ENCODE measurements at regions not wholly inside any gene's neighbourhood (a gene's known extent, or its start where the extent isn't known, plus 50 kb on each side); places are given as distances from the start of the nearest gene placed in this dataset.

DNA sequence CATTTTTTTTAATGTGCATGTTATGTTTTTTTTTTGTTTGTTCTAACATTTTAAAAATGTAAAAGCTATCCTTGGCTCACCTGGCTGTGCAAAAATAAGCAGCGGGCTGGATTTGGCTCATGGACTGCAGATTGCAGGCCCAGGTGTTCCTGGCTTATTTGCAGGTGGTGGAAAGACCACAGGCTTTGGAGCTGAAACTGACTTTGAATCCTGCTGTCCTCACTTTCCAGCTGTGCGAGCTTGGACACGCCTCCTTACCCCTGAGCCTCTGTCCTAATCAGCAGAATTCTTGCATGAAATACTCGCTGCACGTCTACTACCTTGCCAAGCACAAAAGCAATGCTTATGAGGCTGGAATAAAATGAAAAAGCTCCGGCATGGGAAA, 188.7 kb upstream of the TPM1 start:
- TF ChIP-seq, protein P1, sequence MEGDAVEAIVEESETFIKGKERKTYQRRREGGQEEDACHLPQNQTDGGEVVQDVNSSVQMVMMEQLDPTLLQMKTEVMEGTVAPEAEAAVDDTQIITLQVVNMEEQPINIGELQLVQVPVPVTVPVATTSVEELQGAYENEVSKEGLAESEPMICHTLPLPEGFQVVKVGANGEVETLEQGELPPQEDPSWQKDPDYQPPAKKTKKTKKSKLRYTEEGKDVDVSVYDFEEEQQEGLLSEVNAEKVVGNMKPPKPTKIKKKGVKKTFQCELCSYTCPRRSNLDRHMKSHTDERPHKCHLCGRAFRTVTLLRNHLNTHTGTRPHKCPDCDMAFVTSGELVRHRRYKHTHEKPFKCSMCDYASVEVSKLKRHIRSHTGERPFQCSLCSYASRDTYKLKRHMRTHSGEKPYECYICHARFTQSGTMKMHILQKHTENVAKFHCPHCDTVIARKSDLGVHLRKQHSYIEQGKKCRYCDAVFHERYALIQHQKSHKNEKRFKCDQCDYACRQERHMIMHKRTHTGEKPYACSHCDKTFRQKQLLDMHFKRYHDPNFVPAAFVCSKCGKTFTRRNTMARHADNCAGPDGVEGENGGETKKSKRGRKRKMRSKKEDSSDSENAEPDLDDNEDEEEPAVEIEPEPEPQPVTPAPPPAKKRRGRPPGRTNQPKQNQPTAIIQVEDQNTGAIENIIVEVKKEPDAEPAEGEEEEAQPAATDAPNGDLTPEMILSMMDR (IDR thresholded peaks at IDR 0.05) = no peak
- TF ChIP-seq POLR2A (IDR thresholded peaks at IDR 0.05) = no peak

All from body of pancreas (tissue), 4 donors.